ENCODE measurements at regions not wholly inside any gene's neighbourhood (a gene's known extent, or its start where the extent isn't known, plus 50 kb on each side); places are given as distances from the start of the nearest gene placed in this dataset.
A peak's percentile ranks its signal among the peaks of the same experiment; 100 is the strongest.

GRCh38 chr16:61024180-61024900, 1011.9 kb downstream of the CDH8 start:
- TF ChIP-seq CTCF (conservative IDR thresholded peaks at IDR 0.05; ENCODE audit: low read depth, low read length): no peak
- DNase-seq (ENCODE audit: low read depth): peak; percentile 82
- no peak overlapping the region for H3K4me3 ChIP-seq (ENCODE audit: low read length)

GRCh38 chr16:61014869-61015268, 1021.4 kb downstream of the CDH8 start:
- TF ChIP-seq CTCF (conservative IDR thresholded peaks at IDR 0.05; ENCODE audit: low read depth, low read length): no peak

GRCh38 chr16:61007694-61008093, 1028.5 kb downstream of the CDH8 start:
- no peak for TF ChIP-seq CTCF (conservative IDR thresholded peaks at IDR 0.05; ENCODE audit: low read depth, low read length)
- H3K4me3 ChIP-seq (ENCODE audit: low read length): no peak overlapping the region
- DNase-seq (ENCODE audit: low read depth): no peak

More at GRCh38 chr16:61014869-61015268, 1021.4 kb downstream of the CDH8 start:
- H3K4me3 ChIP-seq (ENCODE audit: low read length): no peak overlapping the region
- DNase-seq (ENCODE audit: low read depth): no peak

- no peak for DNase-seq (ENCODE audit: low read depth)
- H3K4me3 ChIP-seq (ENCODE audit: low read length): no peak overlapping the region
- TF ChIP-seq CTCF (conservative IDR thresholded peaks at IDR 0.05; ENCODE audit: low read depth, low read length): no peak
Observed at GRCh38 chr16:61005952-61006351, 1030.3 kb downstream of the CDH8 start.

- no peak for DNase-seq (ENCODE audit: low read depth)
- no peak for TF ChIP-seq CTCF (conservative IDR thresholded peaks at IDR 0.05; ENCODE audit: low read depth, low read length)
- H3K4me3 ChIP-seq (ENCODE audit: low read length): no peak overlapping the region
Observed at GRCh38 chr16:61002479-61003204, 1033.6 kb downstream of the CDH8 start.

- peak; percentile 22 for TF ChIP-seq CTCF (conservative IDR thresholded peaks at IDR 0.05; ENCODE audit: low read depth, low read length)
- H3K4me3 ChIP-seq (ENCODE audit: low read length): no peak overlapping the region
- no peak for DNase-seq (ENCODE audit: low read depth)
Observed at GRCh38 chr16:60991886-60992285, 1044.4 kb downstream of the CDH8 start.

- DNase-seq (ENCODE audit: low read depth): no peak
- no peak for TF ChIP-seq CTCF (conservative IDR thresholded peaks at IDR 0.05; ENCODE audit: low read depth, low read length)
- H3K4me3 ChIP-seq (ENCODE audit: low read length): no peak overlapping the region
Observed at GRCh38 chr16:60989592-60989991, 1046.6 kb downstream of the CDH8 start.
